ENCODE measurements at regions not wholly inside any gene's neighbourhood (a gene's known extent, or its start where the extent isn't known, plus 50 kb on each side); places are given as distances from the start of the nearest gene placed in this dataset.

GRCh38 chr5:68627001-68627400, 411.4 kb downstream of the PIK3R1 start:
- Histone ChIP-seq H3K36me3 (ENCODE audit: control insufficient read depth in 4 of 4, insufficient read depth in 4 of 4, low read length in 4 of 4) (no peaks in the 10 kb centered on the region), H3K27me3 (ENCODE audit: control insufficient read depth in 3 of 3, insufficient read depth in 3 of 3, low read length in 2 of 3) (no peaks in the 10 kb centered on the region), H3K9me3 (ENCODE audit: control insufficient read depth in 4 of 4, insufficient read depth in 3 of 4, low read length in 3 of 4) (no peaks in the 10 kb centered on the region), H3K9ac (ENCODE audit: insufficient read depth in 1 of 2, low read length in 2 of 2) (no peak overlapping the region), H3K27ac (ENCODE audit: low read depth in 1 of 2, low read length in 1 of 2) (no peak overlapping the region), H3K4me3 (no peak overlapping the region), H3K4me1 (ENCODE audit: control insufficient read depth in 5 of 5, insufficient read depth in 5 of 5, low read length in 5 of 5) (no peaks in the 10 kb centered on the region)
- DNase-seq (no peak), ATAC-seq (ENCODE audit: insufficient read depth, low FRiP score) (no peak)
- TF ChIP-seq CTCF (IDR thresholded peaks at IDR 0.05; ENCODE audit: control extremely low read depth, extremely low read depth): no peak
- 90 to 95% methylated on average over 7 of the region's 7 CpGs for WGBS, 2 donors

GRCh38 chr5:68628082-68628814, 412.7 kb downstream of the PIK3R1 start:
- TF ChIP-seq CTCF (IDR thresholded peaks at IDR 0.05; ENCODE audit: control extremely low read depth, extremely low read depth): no peak
- H3K27me3 ChIP-seq (ENCODE audit: control insufficient read depth in 3 of 3, insufficient read depth in 3 of 3, low read length in 2 of 3): no peaks in the 10 kb centered on the region
- DNase-seq: no peak
- no peaks in the 10 kb centered on the region for H3K9me3 ChIP-seq (ENCODE audit: control insufficient read depth in 4 of 4, insufficient read depth in 3 of 4, low read length in 3 of 4)
- no peak overlapping the region for H3K27ac ChIP-seq (ENCODE audit: low read depth in 1 of 2, low read length in 1 of 2)
- H3K9ac ChIP-seq (ENCODE audit: insufficient read depth in 1 of 2, low read length in 2 of 2): no peak overlapping the region
- no peaks in the 10 kb centered on the region for H3K4me1 ChIP-seq (ENCODE audit: control insufficient read depth in 5 of 5, insufficient read depth in 5 of 5, low read length in 5 of 5)
- no peak overlapping the region for H3K4me3 ChIP-seq
- 88 to 94% methylated on average over 5 of the region's 5 CpGs for WGBS, 2 donors
- H3K36me3 ChIP-seq (ENCODE audit: control insufficient read depth in 4 of 4, insufficient read depth in 4 of 4, low read length in 4 of 4): no peaks in the 10 kb centered on the region
- no peak for ATAC-seq (ENCODE audit: insufficient read depth, low FRiP score)

- ATAC-seq (ENCODE audit: insufficient read depth, low FRiP score) (no peak), DNase-seq (no peak)
- H3K27me3 ChIP-seq (ENCODE audit: control insufficient read depth in 3 of 3, insufficient read depth in 3 of 3, low read length in 2 of 3): no peaks in the 10 kb centered on the region
- H3K36me3 ChIP-seq (ENCODE audit: control insufficient read depth in 4 of 4, insufficient read depth in 4 of 4, low read length in 4 of 4): no peaks in the 10 kb centered on the region
- H3K4me1 ChIP-seq (ENCODE audit: control insufficient read depth in 5 of 5, insufficient read depth in 5 of 5, low read length in 5 of 5): no peaks in the 10 kb centered on the region
- H3K9me3 ChIP-seq (ENCODE audit: control insufficient read depth in 4 of 4, insufficient read depth in 3 of 4, low read length in 3 of 4): no peaks in the 10 kb centered on the region
- no peak for TF ChIP-seq CTCF (IDR thresholded peaks at IDR 0.05; ENCODE audit: control extremely low read depth, extremely low read depth)
- no peak overlapping the region for H3K4me3 ChIP-seq
- no peak overlapping the region for H3K27ac ChIP-seq (ENCODE audit: low read depth in 1 of 2, low read length in 1 of 2)
- no peak overlapping the region for H3K9ac ChIP-seq (ENCODE audit: insufficient read depth in 1 of 2, low read length in 2 of 2)
- WGBS, 2 donors: 0 to 89% methylated on average over 1 of the region's 1 CpG
Measured at GRCh38 chr5:68630354-68630753, 414.8 kb downstream of the PIK3R1 start.

GRCh38 chr5:68631884-68632283, 416.3 kb downstream of the PIK3R1 start:
- Histone ChIP-seq H3K27me3 (ENCODE audit: control insufficient read depth in 3 of 3, insufficient read depth in 3 of 3, low read length in 2 of 3) (no peaks in the 10 kb centered on the region), H3K27ac (ENCODE audit: low read depth in 1 of 2, low read length in 1 of 2) (no peak overlapping the region), H3K36me3 (ENCODE audit: control insufficient read depth in 4 of 4, insufficient read depth in 4 of 4, low read length in 4 of 4) (no peaks in the 10 kb centered on the region), H3K9me3 (ENCODE audit: control insufficient read depth in 4 of 4, insufficient read depth in 3 of 4, low read length in 3 of 4) (no peaks in the 10 kb centered on the region), H3K4me3 (no peak overlapping the region), H3K4me1 (ENCODE audit: control insufficient read depth in 5 of 5, insufficient read depth in 5 of 5, low read length in 5 of 5) (no peaks in the 10 kb centered on the region), H3K9ac (ENCODE audit: insufficient read depth in 1 of 2, low read length in 2 of 2) (no peak overlapping the region)
- 93% methylated on average over 2 of the region's 2 CpGs for WGBS, 2 donors
- no peak for ATAC-seq (ENCODE audit: insufficient read depth, low FRiP score)
- DNase-seq: no peak
- TF ChIP-seq CTCF (IDR thresholded peaks at IDR 0.05; ENCODE audit: control extremely low read depth, extremely low read depth): no peak

Measured in lung (tissue), 11 donors.